ENCODE measurements at regions not wholly inside any gene's neighbourhood (a gene's known extent, or its start where the extent isn't known, plus 50 kb on each side); places are given as distances from the start of the nearest gene placed in this dataset.

GRCh38 chr5:125743939-125744338 lies 679.3 kb upstream of the GRAMD2B start:
- no peak for FAIRE-seq
- DNase-seq (ENCODE audit: insufficient read length): no peak
- no peak for TF ChIP-seq TAF1 (IDR thresholded peaks at IDR 0.05; ENCODE audit: borderline replicate concordance, low read depth, low read length)
- TF ChIP-seq POLR2AphosphoS5 (IDR thresholded peaks at IDR 0.05; ENCODE audit: low read depth, low read length): no peak
- no peak for TF ChIP-seq POLR2A (IDR thresholded peaks at IDR 0.05; ENCODE audit: low read depth, low read length)

- FAIRE-seq: no peak
These were observed 676.3 kb upstream of the GRAMD2B start for GRCh38 chr5:125746917-125747316.

GRCh38 chr5:125750147-125750860 lies 672.9 kb upstream of the GRAMD2B start:
- FAIRE-seq: no peak
- no peak for TF ChIP-seq POLR2A (IDR thresholded peaks at IDR 0.05; ENCODE audit: low read depth, low read length)
- TF ChIP-seq POLR2AphosphoS5 (IDR thresholded peaks at IDR 0.05; ENCODE audit: low read depth, low read length): no peak
- no peak for TF ChIP-seq TAF1 (IDR thresholded peaks at IDR 0.05; ENCODE audit: borderline replicate concordance, low read depth, low read length)

More at GRCh38 chr5:125746917-125747316, 676.3 kb upstream of the GRAMD2B start:
- DNase-seq (ENCODE audit: insufficient read length): no peak
- no peak for TF ChIP-seq TAF1 (IDR thresholded peaks at IDR 0.05; ENCODE audit: borderline replicate concordance, low read depth, low read length)
- TF ChIP-seq POLR2AphosphoS5 (IDR thresholded peaks at IDR 0.05; ENCODE audit: low read depth, low read length): no peak
- TF ChIP-seq POLR2A (IDR thresholded peaks at IDR 0.05; ENCODE audit: low read depth, low read length): no peak

GRCh38 chr5:125750861-125751186 lies 672.4 kb upstream of the GRAMD2B start:
- TF ChIP-seq POLR2A (IDR thresholded peaks at IDR 0.05; ENCODE audit: low read depth, low read length): no peak
- no peak for DNase-seq (ENCODE audit: insufficient read length)
- no peak for FAIRE-seq

More at GRCh38 chr5:125750147-125750860, 672.9 kb upstream of the GRAMD2B start:
- no peak for DNase-seq (ENCODE audit: insufficient read length)

GRCh38 chr5:125756456-125756855 lies 666.8 kb upstream of the GRAMD2B start:
- DNase-seq (ENCODE audit: insufficient read length): no peak
- no peak for FAIRE-seq
- TF ChIP-seq POLR2AphosphoS5 (IDR thresholded peaks at IDR 0.05; ENCODE audit: low read depth, low read length): no peak
- no peak for TF ChIP-seq POLR2A (IDR thresholded peaks at IDR 0.05; ENCODE audit: low read depth, low read length)
- TF ChIP-seq TAF1 (IDR thresholded peaks at IDR 0.05; ENCODE audit: borderline replicate concordance, low read depth, low read length): no peak

- FAIRE-seq: no peak
- no peak for TF ChIP-seq POLR2A (IDR thresholded peaks at IDR 0.05; ENCODE audit: low read depth, low read length)
- TF ChIP-seq POLR2AphosphoS5 (IDR thresholded peaks at IDR 0.05; ENCODE audit: low read depth, low read length): no peak
- no peak for TF ChIP-seq TAF1 (IDR thresholded peaks at IDR 0.05; ENCODE audit: borderline replicate concordance, low read depth, low read length)
- no peak for DNase-seq (ENCODE audit: insufficient read length)
These were observed 656.5 kb upstream of the GRAMD2B start for GRCh38 chr5:125766706-125767105.

- DNase-seq (ENCODE audit: insufficient read length) (no peak), FAIRE-seq (no peak)
- no peak for TF ChIP-seq POLR2A (IDR thresholded peaks at IDR 0.05; ENCODE audit: low read depth, low read length)
- no peak for TF ChIP-seq POLR2AphosphoS5 (IDR thresholded peaks at IDR 0.05; ENCODE audit: low read depth, low read length)
- TF ChIP-seq TAF1 (IDR thresholded peaks at IDR 0.05; ENCODE audit: borderline replicate concordance, low read depth, low read length): no peak
These were observed 647.3 kb upstream of the GRAMD2B start for GRCh38 chr5:125775896-125776295.

- TF ChIP-seq POLR2A (IDR thresholded peaks at IDR 0.05; ENCODE audit: low read depth, low read length): no peak
- TF ChIP-seq TAF1 (IDR thresholded peaks at IDR 0.05; ENCODE audit: borderline replicate concordance, low read depth, low read length): no peak
- no peak for TF ChIP-seq POLR2AphosphoS5 (IDR thresholded peaks at IDR 0.05; ENCODE audit: low read depth, low read length)
- DNase-seq (ENCODE audit: insufficient read length) (no peak), FAIRE-seq (no peak)
These were observed 646.5 kb upstream of the GRAMD2B start for GRCh38 chr5:125776656-125777139.

- DNase-seq (ENCODE audit: insufficient read length) (no peak), FAIRE-seq (no peak)
- TF ChIP-seq POLR2AphosphoS5 (IDR thresholded peaks at IDR 0.05; ENCODE audit: low read depth, low read length) (no peak), POLR2A (IDR thresholded peaks at IDR 0.05; ENCODE audit: low read depth, low read length) (no peak), TAF1 (IDR thresholded peaks at IDR 0.05; ENCODE audit: borderline replicate concordance, low read depth, low read length) (no peak)
These were observed 644.4 kb upstream of the GRAMD2B start for GRCh38 chr5:125778791-125779190.

GRCh38 chr5:125785407-125785806 lies 637.8 kb upstream of the GRAMD2B start:
- FAIRE-seq (no peak), DNase-seq (ENCODE audit: insufficient read length) (no peak)
- TF ChIP-seq TAF1 (IDR thresholded peaks at IDR 0.05; ENCODE audit: borderline replicate concordance, low read depth, low read length) (no peak), POLR2AphosphoS5 (IDR thresholded peaks at IDR 0.05; ENCODE audit: low read depth, low read length) (no peak), POLR2A (IDR thresholded peaks at IDR 0.05; ENCODE audit: low read depth, low read length) (no peak)

- no peak for FAIRE-seq
- DNase-seq (ENCODE audit: insufficient read length): no peak
- TF ChIP-seq POLR2AphosphoS5 (IDR thresholded peaks at IDR 0.05; ENCODE audit: low read depth, low read length) (no peak), TAF1 (IDR thresholded peaks at IDR 0.05; ENCODE audit: borderline replicate concordance, low read depth, low read length) (no peak), POLR2A (IDR thresholded peaks at IDR 0.05; ENCODE audit: low read depth, low read length) (no peak)
These were observed 637.2 kb upstream of the GRAMD2B start for GRCh38 chr5:125786021-125786420.

- no peak for TF ChIP-seq POLR2AphosphoS5 (IDR thresholded peaks at IDR 0.05; ENCODE audit: low read depth, low read length)
- no peak for TF ChIP-seq TAF1 (IDR thresholded peaks at IDR 0.05; ENCODE audit: borderline replicate concordance, low read depth, low read length)
- TF ChIP-seq POLR2A (IDR thresholded peaks at IDR 0.05; ENCODE audit: low read depth, low read length): no peak
- DNase-seq (ENCODE audit: insufficient read length): no peak
- no peak for FAIRE-seq
These were observed 629.7 kb upstream of the GRAMD2B start for GRCh38 chr5:125793470-125793869.

All from GM12892 (cell line).